Osteoblast (primary cell): ENCODE measurements at regions not wholly inside any gene's neighbourhood (a gene's known extent, or its start where the extent isn't known, plus 50 kb on each side); places are given as distances from the start of the nearest gene placed in this dataset.

ENCODE experiments used
- DNase-seq: peaks from one replicate; pipeline ENCODE4 v3.0.0; 2011; ENCODE audit warnings: low spot score, mixed read lengths; ENCODE audit not compliant: insufficient read length; ENCODE audit errors: missing footprints
- H2AFZ ChIP-seq: 2 replicates; pipeline ENCODE4 v1.6.0; 2011; ENCODE audit warnings: mild to moderate bottlenecking, low read length
- H3K27ac ChIP-seq: 2 replicates; pipeline ENCODE4 v1.5.1; 2011; ENCODE audit warnings: mild to moderate bottlenecking, low read depth, low read length, moderate library complexity
- H3K27me3 ChIP-seq: 2 replicates; pipeline ENCODE4 v1.6.0; 2012; ENCODE audit warnings: mild to moderate bottlenecking, control low read depth, inconsistent platforms, low read length, moderate library complexity; ENCODE audit not compliant: insufficient read depth
- H3K36me3 ChIP-seq: 2 replicates; pipeline ENCODE4 v1.5.1; 2011; ENCODE audit warnings: mild to moderate bottlenecking, low read length, control low read depth, moderate library complexity; ENCODE audit not compliant: insufficient read depth
- H3K4me1 ChIP-seq: 2 replicates; pipeline ENCODE4 v1.5.1; 2011; ENCODE audit warnings: mild to moderate bottlenecking, low read length, control low read depth, moderate library complexity; ENCODE audit not compliant: insufficient read depth
- H3K4me2 ChIP-seq: 2 replicates; pipeline ENCODE4 v1.6.0; 2011; ENCODE audit warnings: mild to moderate bottlenecking, low read length; ENCODE audit not compliant: insufficient read depth
- H3K4me3 ChIP-seq: fragments of 200-600 bp; sonication (generic); 3 replicates; pipeline ENCODE4 v1.5.1; 2012; ENCODE audit warnings: mild to moderate bottlenecking, low read length, inconsistent platforms; ENCODE audit not compliant: insufficient read depth
- H3K79me2 ChIP-seq: 2 replicates; pipeline ENCODE4 v1.6.0; 2012; ENCODE audit warnings: mild to moderate bottlenecking, low read length, control low read depth, inconsistent platforms; ENCODE audit not compliant: insufficient read depth
- H3K9me3 ChIP-seq: 2 replicates; pipeline ENCODE4 v1.5.1; 2011; ENCODE audit warnings: low read depth, low read length, control low read depth
- H4K20me1 ChIP-seq: 2 replicates; pipeline ENCODE4 v1.6.0; 2012; ENCODE audit warnings: mild to moderate bottlenecking, low read length, control low read depth; ENCODE audit not compliant: insufficient read depth
- CTCF ChIP-seq: IDR thresholded peaks from 2 replicates; pipeline ENCODE4 v1.5.1; 2011; ENCODE audit warnings: mild to moderate bottlenecking, low read depth, low read length, moderate library complexity; ENCODE audit errors: extremely low read depth

- no peaks in the 10 kb centered on the region for H3K79me2 ChIP-seq
- peaks cover 4% of the 10 kb centered on the region for H3K27me3 ChIP-seq
- no peaks in the 10 kb centered on the region for H3K9me3 ChIP-seq
- no peaks in the 10 kb centered on the region for H3K4me1 ChIP-seq
- no peaks in the 10 kb centered on the region for H3K36me3 ChIP-seq
- no peak overlapping the region for H3K4me3 ChIP-seq
- H3K27ac ChIP-seq: no peak overlapping the region
- DNase-seq: no peak
- no peak for TF ChIP-seq CTCF
- no peak overlapping the region for H2AFZ ChIP-seq
- no peak overlapping the region for H3K4me2 ChIP-seq
- no peaks in the 10 kb centered on the region for H4K20me1 ChIP-seq
Measured at GRCh38 chr10:71036297-71036966, 148.1 kb upstream of the PCBD1 start.

DNA sequence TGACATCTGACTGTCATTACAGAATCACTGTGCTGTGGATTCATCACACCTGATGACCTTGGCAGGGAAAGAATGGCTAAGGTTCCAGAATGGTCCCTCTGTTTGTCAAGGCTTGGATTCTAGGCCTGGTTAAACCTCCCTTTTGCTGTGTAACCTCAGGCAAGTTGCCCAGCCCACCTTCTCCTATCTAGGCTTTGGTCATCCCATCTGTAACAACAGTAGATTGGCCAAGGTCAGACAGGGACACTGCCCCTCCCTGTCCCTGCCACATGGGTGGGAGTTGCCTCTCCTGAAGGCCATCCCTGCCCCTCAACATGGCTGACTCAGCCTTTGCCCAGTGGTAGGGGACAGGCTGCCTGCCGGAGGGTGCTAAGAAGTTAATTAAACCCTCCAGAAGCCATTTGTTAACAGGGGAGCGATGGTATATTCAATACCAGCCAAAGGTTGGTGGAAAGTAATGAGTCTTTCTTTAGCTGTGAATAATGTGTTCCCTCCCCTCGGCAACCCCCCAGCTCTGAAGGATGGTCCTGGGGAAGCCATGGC is 149.8 kb upstream of the PCBD1 start:
- no peak overlapping the region for H3K4me3 ChIP-seq
- H4K20me1 ChIP-seq: no peaks in the 10 kb centered on the region
- no peak for DNase-seq
- H3K27me3 ChIP-seq: peaks cover 3% of the 10 kb centered on the region
- no peak for TF ChIP-seq CTCF
- H2AFZ ChIP-seq: no peak overlapping the region
- H3K4me1 ChIP-seq: no peaks in the 10 kb centered on the region
- H3K9me3 ChIP-seq: no peaks in the 10 kb centered on the region
- H3K36me3 ChIP-seq: no peaks in the 10 kb centered on the region
- no peak overlapping the region for H3K4me2 ChIP-seq
- no peak overlapping the region for H3K27ac ChIP-seq
- no peaks in the 10 kb centered on the region for H3K79me2 ChIP-seq

DNA sequence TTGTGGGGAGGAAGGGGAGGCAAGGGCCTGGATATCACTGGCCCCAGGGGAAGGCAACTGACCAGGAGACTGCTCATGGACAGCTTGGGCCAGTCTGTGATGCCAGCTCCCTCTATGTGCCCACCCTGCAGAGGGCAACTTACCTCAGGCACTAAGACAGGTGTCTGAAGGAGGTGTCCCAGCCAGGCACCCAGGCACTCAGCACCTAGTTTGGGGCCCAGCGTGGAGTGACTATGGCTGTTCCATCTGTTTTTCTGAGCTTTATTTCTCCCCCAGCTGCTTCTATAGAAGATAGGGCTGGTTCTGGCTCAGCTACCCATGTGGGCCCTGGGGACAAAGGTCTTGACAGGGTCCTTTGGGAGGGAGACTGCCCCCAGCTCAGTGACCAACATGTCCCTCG is 150.6 kb upstream of the PCBD1 start:
- no peaks in the 10 kb centered on the region for H3K79me2 ChIP-seq
- H3K4me1 ChIP-seq: no peaks in the 10 kb centered on the region
- H3K36me3 ChIP-seq: no peaks in the 10 kb centered on the region
- no peak overlapping the region for H3K27ac ChIP-seq
- H3K4me2 ChIP-seq: no peak overlapping the region
- H4K20me1 ChIP-seq: no peaks in the 10 kb centered on the region
- no peak overlapping the region for H2AFZ ChIP-seq
- no peaks in the 10 kb centered on the region for H3K9me3 ChIP-seq
- TF ChIP-seq CTCF: no peak
- no peak for DNase-seq
- no peak overlapping the region for H3K4me3 ChIP-seq
- H3K27me3 ChIP-seq: peaks cover 6% of the 10 kb centered on the region

GRCh38 chr10:71039551-71039950 is 151.2 kb upstream of the PCBD1 start:
- Histone ChIP-seq H2AFZ (no peak overlapping the region), H3K36me3 (no peaks in the 10 kb centered on the region), H3K27ac (no peak overlapping the region), H3K4me3 (no peak overlapping the region), H3K27me3 (peaks cover 7% of the 10 kb centered on the region), H3K4me1 (no peaks in the 10 kb centered on the region), H3K4me2 (no peak overlapping the region), H3K9me3 (no peaks in the 10 kb centered on the region), H4K20me1 (no peaks in the 10 kb centered on the region), H3K79me2 (no peaks in the 10 kb centered on the region)
- TF ChIP-seq CTCF: no peak
- no peak for DNase-seq
